ENCODE measurements at regions not wholly inside any gene's neighbourhood (a gene's known extent, or its start where the extent isn't known, plus 50 kb on each side); places are given as distances from the start of the nearest gene placed in this dataset.

DNA sequence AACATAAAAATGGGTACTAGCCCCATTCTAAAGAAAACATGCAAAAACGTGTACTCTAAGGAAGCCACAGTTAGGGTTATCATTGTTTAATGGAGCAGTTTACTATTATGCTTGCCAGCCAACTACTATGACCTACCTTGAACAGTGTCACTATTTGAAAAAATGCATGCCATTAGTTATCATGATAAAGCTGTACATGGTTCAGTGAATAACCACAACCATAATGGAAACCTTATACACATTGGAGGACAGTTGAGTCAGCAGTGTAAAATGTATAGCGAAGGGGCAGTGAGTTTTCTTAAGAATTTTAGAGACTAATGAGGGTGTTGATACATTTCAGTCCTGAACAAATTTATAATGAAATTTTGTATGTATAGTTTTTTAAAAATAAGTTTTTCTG, 381.9 kb downstream of the GRXCR1 start:
- Mint-ChIP-seq H3K9me3 (no peaks in the 10 kb centered on the region), H3K27ac (no peak overlapping the region), H3K27me3 (no peaks in the 10 kb centered on the region), H3K36me3 (no peaks in the 10 kb centered on the region), H3K4me1 (no peaks in the 10 kb centered on the region), H3K4me3 (no peak overlapping the region)
- ATAC-seq (ENCODE audit: low read depth) (no peak), DNase-seq (ENCODE audit: low spot score in 2 of 2) (no peak)

DNA sequence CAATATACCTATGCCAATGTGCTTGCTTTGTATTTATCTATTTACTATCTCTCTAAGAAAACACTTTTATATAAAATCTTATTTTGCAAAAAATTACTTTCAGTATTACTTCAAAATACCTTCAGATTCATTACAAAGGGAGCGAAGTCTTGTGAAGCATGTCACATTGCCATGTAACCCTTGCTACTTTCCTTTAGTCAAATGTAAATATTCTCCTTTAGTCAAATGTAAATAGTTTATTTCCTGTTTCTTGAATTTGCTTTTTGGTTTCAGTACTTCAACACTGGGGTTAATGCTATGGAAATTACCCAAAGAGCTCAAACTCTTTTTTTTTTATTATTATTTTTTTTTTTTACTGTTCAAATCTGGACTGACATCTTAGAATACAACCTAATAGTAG, 383.3 kb downstream of the GRXCR1 start:
- Mint-ChIP-seq H3K27ac (no peak overlapping the region), H3K4me1 (no peaks in the 10 kb centered on the region), H3K36me3 (no peaks in the 10 kb centered on the region), H3K9me3 (peaks cover 2% of the 10 kb centered on the region), H3K4me3 (no peak overlapping the region), H3K27me3 (no peaks in the 10 kb centered on the region)
- DNase-seq (ENCODE audit: low spot score in 2 of 2): no peak
- ATAC-seq (ENCODE audit: low read depth): no peak

DNA sequence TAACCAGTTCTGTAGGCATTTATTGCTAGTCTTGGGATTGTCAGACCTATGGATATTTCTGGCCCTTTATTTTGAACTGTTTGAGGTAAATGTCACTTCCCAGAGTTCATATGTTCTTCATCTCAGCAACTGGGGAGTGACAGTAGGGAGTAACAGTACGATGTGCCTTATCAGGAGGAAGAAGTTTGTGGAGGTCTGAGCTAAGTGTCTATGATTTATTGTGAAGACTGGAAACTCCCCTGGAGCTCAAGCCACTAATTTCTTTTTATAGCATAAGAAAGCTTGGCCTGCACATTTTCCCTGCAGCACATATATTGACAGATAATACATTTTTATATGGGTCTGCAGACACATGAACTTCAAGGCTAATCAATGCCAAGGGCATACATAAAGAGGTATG, 383.8 kb downstream of the GRXCR1 start:
- no peaks in the 10 kb centered on the region for H3K27me3 Mint-ChIP-seq

DNA sequence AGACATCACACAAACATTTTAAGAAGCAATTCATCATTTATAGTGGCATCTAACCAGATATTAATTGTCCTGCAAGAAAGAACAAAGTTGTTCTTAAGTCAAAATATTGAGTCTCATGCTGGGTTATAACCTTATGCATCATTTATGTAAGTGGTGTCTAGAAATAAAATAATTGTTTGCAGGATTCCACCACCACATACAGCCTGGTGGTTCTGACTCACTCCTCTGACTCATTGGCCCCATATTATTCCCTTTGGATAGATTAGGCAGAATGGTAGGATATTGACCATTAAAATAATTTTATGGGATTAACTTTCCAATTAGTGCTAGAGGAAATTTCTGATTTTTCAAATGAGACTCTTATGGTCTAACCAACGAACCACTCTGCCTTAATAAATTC, 384.5 kb downstream of the GRXCR1 start:
- no peaks in the 10 kb centered on the region for H3K36me3 Mint-ChIP-seq

More for the DNA sequence above, 383.8 kb downstream of the GRXCR1 start:
- no peak for DNase-seq (ENCODE audit: low spot score in 2 of 2)
- ATAC-seq (ENCODE audit: low read depth): no peak
- H3K4me1 Mint-ChIP-seq: no peaks in the 10 kb centered on the region
- H3K9me3 Mint-ChIP-seq: peaks cover 4% of the 10 kb centered on the region
- no peak overlapping the region for H3K4me3 Mint-ChIP-seq
- no peak overlapping the region for H3K27ac Mint-ChIP-seq
- no peaks in the 10 kb centered on the region for H3K36me3 Mint-ChIP-seq

DNA sequence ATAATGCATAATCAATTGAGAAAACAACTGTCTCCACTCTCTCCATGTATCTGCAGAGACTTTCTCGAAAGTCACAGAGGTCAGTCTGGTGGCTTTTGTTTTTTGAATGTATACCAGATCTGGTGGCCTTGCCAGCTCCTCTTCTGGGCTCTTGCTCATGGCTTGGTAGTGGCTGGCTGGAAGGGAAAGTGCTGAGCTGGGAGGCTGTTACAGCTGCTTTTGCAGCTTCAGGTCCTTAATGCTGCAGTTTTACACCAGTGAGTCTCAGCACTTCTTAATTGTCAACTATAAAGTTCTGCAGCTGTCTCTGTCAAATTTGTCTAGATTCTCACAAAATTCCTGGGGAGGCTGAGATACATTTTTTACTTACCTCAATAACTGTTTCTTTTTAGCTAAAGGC, 390.0 kb downstream of the GRXCR1 start:
- no peaks in the 10 kb centered on the region for H3K27me3 Mint-ChIP-seq
- no peak overlapping the region for H3K27ac Mint-ChIP-seq
- no peak for DNase-seq (ENCODE audit: low spot score in 2 of 2)
- no peak overlapping the region for H3K4me3 Mint-ChIP-seq
- peaks cover 6% of the 10 kb centered on the region for H3K9me3 Mint-ChIP-seq
- no peak for ATAC-seq (ENCODE audit: low read depth)
- no peaks in the 10 kb centered on the region for H3K4me1 Mint-ChIP-seq
- H3K36me3 Mint-ChIP-seq: no peaks in the 10 kb centered on the region

More for the DNA sequence above, 384.5 kb downstream of the GRXCR1 start:
- ATAC-seq (ENCODE audit: low read depth) (no peak), DNase-seq (ENCODE audit: low spot score in 2 of 2) (no peak)
- Mint-ChIP-seq H3K9me3 (peaks cover 4% of the 10 kb centered on the region), H3K27me3 (no peaks in the 10 kb centered on the region), H3K4me1 (no peaks in the 10 kb centered on the region), H3K4me3 (no peak overlapping the region), H3K27ac (no peak overlapping the region)

DNA sequence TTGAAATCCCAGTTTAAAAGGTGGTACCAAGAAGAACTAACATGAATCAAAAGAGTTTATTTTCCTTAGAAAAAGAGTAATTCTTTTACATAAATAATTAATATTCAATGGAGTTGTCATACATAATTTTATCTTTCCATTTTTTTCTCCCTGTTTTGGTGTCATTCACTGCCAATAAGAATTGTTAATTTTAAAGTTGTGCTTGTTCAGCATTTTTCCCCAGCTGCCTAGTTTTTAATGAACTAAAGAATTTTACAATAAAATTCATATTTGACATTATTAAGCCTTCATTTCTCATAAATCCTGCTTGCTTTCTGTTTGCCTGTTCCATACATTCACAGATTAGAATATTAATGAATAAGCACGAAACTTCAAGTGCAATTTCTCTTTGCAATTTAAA, 393.6 kb downstream of the GRXCR1 start:
- Mint-ChIP-seq H3K4me1 (no peaks in the 10 kb centered on the region), H3K4me3 (no peak overlapping the region), H3K36me3 (no peaks in the 10 kb centered on the region), H3K27me3 (no peaks in the 10 kb centered on the region), H3K27ac (no peak overlapping the region), H3K9me3 (peaks cover 2% of the 10 kb centered on the region)
- DNase-seq (ENCODE audit: low spot score in 2 of 2) (no peak), ATAC-seq (ENCODE audit: low read depth) (no peak)

DNA sequence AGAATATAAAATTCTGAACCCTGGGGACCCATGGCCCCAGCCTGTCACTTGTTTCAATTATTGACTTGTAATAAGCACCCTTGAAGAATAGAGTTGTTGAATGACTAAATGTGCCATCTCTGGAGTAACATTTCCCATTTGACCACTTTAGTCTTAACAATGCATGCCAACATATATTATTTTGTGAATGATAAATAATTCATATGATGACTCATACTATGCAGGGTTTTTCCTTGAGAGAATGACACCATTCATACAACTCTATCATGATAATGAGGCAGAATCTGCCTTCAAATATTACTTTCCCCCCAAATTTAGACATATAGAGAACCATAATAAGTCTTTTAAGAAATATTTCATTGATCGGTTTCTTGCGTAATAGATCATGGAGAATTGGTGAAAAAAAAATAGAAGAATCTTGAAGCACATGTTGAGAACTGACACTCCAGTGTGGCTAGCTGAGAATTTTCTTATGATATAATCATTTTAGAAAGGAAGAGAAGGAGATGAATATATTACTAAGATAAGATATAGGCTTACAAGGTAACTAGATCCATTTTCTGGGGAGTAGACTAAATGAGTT, 404.5 kb downstream of the GRXCR1 start:
- Mint-ChIP-seq H3K9me3 (peaks cover 5% of the 10 kb centered on the region), H3K4me3 (no peak overlapping the region), H3K36me3 (no peaks in the 10 kb centered on the region), H3K27ac (no peak overlapping the region), H3K4me1 (no peaks in the 10 kb centered on the region), H3K27me3 (no peaks in the 10 kb centered on the region)
- DNase-seq (ENCODE audit: low spot score in 2 of 2) (no peak), ATAC-seq (ENCODE audit: low read depth) (no peak)

DNA sequence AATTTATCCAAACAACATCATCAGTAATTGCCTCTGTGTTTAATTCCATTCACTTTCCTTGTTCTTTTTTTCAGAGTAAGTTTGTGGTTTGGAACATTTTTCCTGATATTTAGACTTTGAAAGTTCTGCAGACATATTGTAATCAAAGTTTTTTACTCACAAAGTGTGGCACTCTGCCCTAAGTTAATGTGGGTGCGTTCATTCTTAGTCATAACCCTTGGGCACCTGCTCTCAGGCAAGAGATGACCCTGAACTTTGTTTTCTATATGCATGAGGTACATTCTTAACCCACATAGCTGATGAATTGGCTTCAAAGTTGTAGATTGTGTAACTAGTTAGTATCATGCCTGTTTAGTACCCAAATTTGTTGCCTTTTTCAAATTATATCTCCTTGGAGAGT, 424.3 kb downstream of the GRXCR1 start:
- H3K9me3 Mint-ChIP-seq: peaks cover 4% of the 10 kb centered on the region
- no peak overlapping the region for H3K27ac Mint-ChIP-seq
- DNase-seq (ENCODE audit: low spot score in 2 of 2) (no peak), ATAC-seq (ENCODE audit: low read depth) (no peak)
- no peaks in the 10 kb centered on the region for H3K27me3 Mint-ChIP-seq
- H3K4me3 Mint-ChIP-seq: no peak overlapping the region
- H3K4me1 Mint-ChIP-seq: no peaks in the 10 kb centered on the region
- H3K36me3 Mint-ChIP-seq: no peaks in the 10 kb centered on the region

DNA sequence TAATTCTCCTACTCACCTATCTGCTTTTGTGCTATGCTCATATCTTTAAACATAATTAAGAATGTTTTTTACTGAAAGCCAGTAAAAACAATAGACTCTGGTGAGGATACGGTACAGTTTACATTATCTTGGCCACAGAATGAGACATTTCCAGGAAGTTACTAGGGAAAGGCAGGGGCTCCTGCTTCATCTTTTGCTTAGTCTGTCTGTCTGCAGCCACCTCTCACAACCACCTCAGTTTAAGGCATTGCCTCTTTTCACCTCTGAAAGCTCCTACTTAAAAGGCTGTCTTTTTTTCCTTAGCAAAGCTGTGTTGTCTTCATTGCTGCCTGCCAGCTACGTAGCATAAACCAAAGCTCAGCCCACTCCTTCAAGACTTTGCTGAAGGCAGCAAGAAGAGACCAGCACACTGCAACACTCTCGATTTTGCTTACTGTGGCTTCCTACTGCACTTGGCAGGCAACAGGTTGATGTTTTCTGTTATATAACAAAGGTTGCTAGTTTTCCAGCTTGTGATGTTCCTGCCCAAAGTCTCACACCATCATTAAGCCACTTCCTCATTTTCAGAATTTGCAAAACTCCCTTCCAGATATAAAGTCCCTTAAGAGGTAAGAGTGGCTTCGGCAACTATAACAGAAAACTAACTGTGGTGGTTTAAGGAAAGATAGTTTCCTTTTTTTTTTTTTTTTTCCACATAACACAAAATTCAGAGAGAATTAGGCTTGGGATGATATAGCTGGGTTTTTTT, 432.9 kb downstream of the GRXCR1 start:
- H3K4me1 Mint-ChIP-seq: no peaks in the 10 kb centered on the region
- ATAC-seq (ENCODE audit: low read depth): peak; percentile 42

DNA sequence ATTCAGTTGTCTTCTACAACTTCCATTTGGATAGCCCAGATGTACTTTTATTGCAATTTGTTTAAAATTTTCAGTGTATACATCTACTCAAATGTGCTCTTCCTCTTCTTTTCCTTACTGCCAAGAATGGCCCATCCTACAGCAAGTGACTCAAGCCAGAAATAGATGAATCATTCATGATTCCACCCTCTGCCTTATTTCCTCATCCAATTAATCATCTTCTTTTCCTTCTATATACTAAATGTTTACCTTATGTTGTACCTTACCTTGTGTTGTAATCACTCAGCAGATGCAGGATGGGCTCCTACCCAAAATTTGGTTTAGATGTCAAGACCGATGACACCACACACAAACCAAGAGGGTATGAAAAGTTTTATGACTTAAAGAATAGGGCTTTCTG, 437.8 kb downstream of the GRXCR1 start:
- no peaks in the 10 kb centered on the region for H3K27me3 Mint-ChIP-seq

More for the DNA sequence above, 432.9 kb downstream of the GRXCR1 start:
- Mint-ChIP-seq H3K36me3 (no peaks in the 10 kb centered on the region), H3K9me3 (peaks cover 1% of the 10 kb centered on the region), H3K27me3 (no peaks in the 10 kb centered on the region), H3K27ac (no peak overlapping the region), H3K4me3 (peak overlapping the region; percentile 11)
- no peak for DNase-seq (ENCODE audit: low spot score in 2 of 2)

DNA sequence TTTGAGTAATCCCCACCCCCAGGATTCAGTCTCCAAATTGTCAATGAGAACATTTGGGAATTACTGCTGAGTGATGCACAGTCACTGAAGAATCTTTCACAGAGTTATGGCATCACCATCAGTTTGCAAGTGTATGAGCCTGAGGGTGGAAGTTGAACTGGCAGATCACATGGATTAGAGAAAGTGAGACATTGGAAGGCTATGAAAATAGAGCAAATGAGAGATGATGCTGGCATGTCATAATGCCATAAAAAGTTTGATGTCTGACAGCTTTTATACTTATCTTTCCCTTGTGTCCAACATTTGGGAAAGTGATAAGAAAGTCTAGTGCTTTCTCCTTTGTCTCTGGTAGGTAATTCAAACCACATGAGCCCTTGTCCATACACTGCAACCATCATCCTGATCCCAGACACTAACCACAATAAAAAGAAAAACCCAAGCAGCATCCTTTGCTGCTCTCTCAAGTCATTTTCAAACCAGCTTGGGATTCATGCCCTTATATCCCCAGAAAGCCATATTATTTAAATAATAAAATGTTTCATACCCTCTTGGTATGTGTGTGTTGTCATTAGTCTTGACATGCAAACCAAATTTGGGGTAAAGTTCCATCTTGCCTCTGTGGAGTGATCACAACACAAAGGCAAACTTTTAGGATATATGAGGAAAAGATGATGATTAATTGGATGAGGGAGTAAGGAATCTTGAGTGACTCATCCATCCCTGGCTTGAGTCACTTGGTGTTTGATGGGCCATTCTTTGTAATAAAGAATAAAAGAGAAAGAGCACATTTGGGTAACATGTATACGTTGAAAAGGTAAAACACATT, 438.9 kb downstream of the GRXCR1 start:
- no peaks in the 10 kb centered on the region for H3K4me1 Mint-ChIP-seq
- no peak overlapping the region for H3K4me3 Mint-ChIP-seq
- DNase-seq (ENCODE audit: low spot score in 2 of 2) (no peak), ATAC-seq (ENCODE audit: low read depth) (no peak)
- no peak overlapping the region for H3K27ac Mint-ChIP-seq
- H3K27me3 Mint-ChIP-seq: no peaks in the 10 kb centered on the region
- H3K9me3 Mint-ChIP-seq: no peaks in the 10 kb centered on the region
- H3K36me3 Mint-ChIP-seq: no peaks in the 10 kb centered on the region

More for the DNA sequence above, 437.8 kb downstream of the GRXCR1 start:
- Mint-ChIP-seq H3K4me1 (no peaks in the 10 kb centered on the region), H3K36me3 (no peaks in the 10 kb centered on the region), H3K27ac (no peak overlapping the region), H3K9me3 (no peaks in the 10 kb centered on the region), H3K4me3 (no peak overlapping the region)
- ATAC-seq (ENCODE audit: low read depth) (no peak), DNase-seq (ENCODE audit: low spot score in 2 of 2) (no peak)

DNA sequence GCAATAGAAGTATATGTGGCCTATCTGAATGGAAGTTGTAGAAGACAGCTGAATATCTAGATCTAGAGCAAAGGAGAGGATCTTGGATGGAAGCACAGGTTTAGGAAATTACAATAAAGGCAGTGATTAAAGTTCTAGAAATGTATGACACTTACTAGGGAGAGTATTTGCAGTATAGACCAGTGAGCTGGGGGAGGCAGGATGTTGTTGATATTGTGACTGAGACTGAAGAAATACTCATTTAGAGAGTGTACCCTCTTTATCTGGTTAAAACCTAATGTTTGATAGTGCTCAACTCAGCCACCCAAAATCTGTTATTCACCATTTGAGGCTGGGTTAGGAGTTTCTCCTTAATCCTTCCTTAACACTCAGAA, 439.5 kb downstream of the GRXCR1 start:
- ATAC-seq (ENCODE audit: low read depth) (no peak), DNase-seq (ENCODE audit: low spot score in 2 of 2) (no peak)
- no peak overlapping the region for H3K4me3 Mint-ChIP-seq
- no peaks in the 10 kb centered on the region for H3K27me3 Mint-ChIP-seq
- H3K4me1 Mint-ChIP-seq: no peaks in the 10 kb centered on the region
- no peaks in the 10 kb centered on the region for H3K36me3 Mint-ChIP-seq
- no peak overlapping the region for H3K27ac Mint-ChIP-seq
- no peaks in the 10 kb centered on the region for H3K9me3 Mint-ChIP-seq

DNA sequence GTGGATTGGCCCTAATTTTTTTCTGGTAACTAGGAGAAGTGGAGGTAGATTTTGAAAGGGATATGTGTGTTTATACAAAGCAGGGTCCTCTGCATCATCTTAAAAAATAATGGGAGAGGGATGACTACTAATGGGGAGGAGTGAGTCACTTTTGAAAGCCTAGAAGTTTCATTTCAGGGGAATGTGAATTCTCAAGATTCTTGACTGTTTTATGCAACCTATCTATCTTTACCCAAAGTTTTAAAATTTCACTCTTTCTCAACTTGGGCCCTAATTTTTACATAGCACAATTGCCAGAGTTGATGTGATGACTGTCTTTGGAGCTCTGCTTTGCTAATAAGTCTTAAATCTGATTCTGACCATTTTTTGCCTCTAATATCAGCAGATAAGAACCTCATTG, 445.2 kb downstream of the GRXCR1 start:
- no peaks in the 10 kb centered on the region for H3K36me3 Mint-ChIP-seq
- H3K4me3 Mint-ChIP-seq: no peak overlapping the region
- H3K27me3 Mint-ChIP-seq: no peaks in the 10 kb centered on the region
- H3K9me3 Mint-ChIP-seq: no peaks in the 10 kb centered on the region
- DNase-seq (ENCODE audit: low spot score in 2 of 2): no peak
- H3K27ac Mint-ChIP-seq: no peak overlapping the region
- ATAC-seq (ENCODE audit: low read depth): no peak
- H3K4me1 Mint-ChIP-seq: no peaks in the 10 kb centered on the region

DNA sequence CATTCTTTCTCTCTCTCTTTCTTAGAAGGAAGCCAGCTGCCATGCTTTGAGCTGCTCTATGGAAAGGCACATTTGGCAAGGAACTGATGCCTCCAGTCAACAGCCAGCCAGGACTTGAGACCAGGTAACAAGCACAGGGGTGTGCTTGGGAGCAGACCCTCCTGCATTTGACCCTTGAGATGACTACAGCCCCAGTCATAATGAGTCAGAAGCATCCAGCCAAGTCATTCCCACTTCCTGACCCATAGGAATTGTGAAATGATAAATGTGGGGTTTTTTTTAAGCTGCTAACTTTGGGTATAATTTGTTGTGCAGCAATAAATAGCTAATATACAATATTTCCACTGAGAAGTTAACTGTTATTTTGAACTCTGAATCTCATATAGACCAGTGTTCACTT, 446.9 kb downstream of the GRXCR1 start:
- no peak for DNase-seq (ENCODE audit: low spot score in 2 of 2)
- no peaks in the 10 kb centered on the region for H3K36me3 Mint-ChIP-seq
- no peak overlapping the region for H3K27ac Mint-ChIP-seq
- ATAC-seq (ENCODE audit: low read depth): no peak
- no peaks in the 10 kb centered on the region for H3K27me3 Mint-ChIP-seq
- no peaks in the 10 kb centered on the region for H3K4me1 Mint-ChIP-seq
- H3K4me3 Mint-ChIP-seq: no peak overlapping the region
- H3K9me3 Mint-ChIP-seq: peaks cover 4% of the 10 kb centered on the region
